Suppressor macrophage (primary cell): ENCODE measurements at regions not wholly inside any gene's neighbourhood (a gene's known extent, or its start where the extent isn't known, plus 50 kb on each side); places are given as distances from the start of the nearest gene placed in this dataset.

Experiments
- DNase-seq, 4 experiments: peaks; one replicate each; pipeline ENCODE4 v3.0.0-alpha.2; 2020 to 2022

GRCh38 chr3:153032891-153033290, 129.1 kb upstream of the RAP2B start:
- DNase-seq: no peak

- DNase-seq: no peak
These were observed 125.2 kb upstream of the RAP2B start for GRCh38 chr3:153036846-153037245.

- no peak for DNase-seq
These were observed 123.7 kb upstream of the RAP2B start for GRCh38 chr3:153038367-153038766.

GRCh38 chr3:153038779-153039178, 123.2 kb upstream of the RAP2B start:
- no peak for DNase-seq

- peak; percentile 10 to 62 (median 44) for DNase-seq
These were observed 120.8 kb upstream of the RAP2B start for GRCh38 chr3:153041181-153041580.

DNA sequence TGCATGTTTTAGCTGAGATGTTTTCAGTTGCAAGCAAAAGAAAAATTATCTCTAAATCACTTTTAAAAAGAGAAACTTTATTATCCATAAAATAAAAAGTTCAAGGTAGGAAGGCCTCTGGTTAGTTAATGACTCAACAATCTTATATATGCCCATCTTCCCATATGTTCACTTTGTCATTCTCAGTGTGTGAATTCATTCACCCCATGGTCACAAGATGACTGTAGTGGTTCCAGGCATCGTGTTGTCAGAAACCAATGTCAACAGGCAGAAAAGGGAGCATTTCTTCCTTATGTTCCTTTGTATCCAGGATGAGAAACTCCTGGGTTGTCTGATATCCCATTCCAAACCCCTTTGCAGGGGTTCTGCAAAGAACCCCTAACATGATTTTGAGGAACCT, 119.9 kb upstream of the RAP2B start:
- DNase-seq: peak in 1 of 4 experiments; percentile 36

- peak in 2 of 4 experiments; percentile 52 to 57 for DNase-seq
These were observed 118.2 kb upstream of the RAP2B start for GRCh38 chr3:153043729-153044328.

- DNase-seq: no peak
These were observed 116.9 kb upstream of the RAP2B start for GRCh38 chr3:153045150-153045549.

- no peak for DNase-seq
These were observed 111.0 kb upstream of the RAP2B start for GRCh38 chr3:153050978-153051377.

- DNase-seq: peak in 3 of 4 experiments; percentile 22 to 60 (median 58)
These were observed 110.5 kb upstream of the RAP2B start for GRCh38 chr3:153051427-153052095.

- peak; percentile 56 to 70 (median 68) for DNase-seq
These were observed 109.9 kb upstream of the RAP2B start for GRCh38 chr3:153052096-153052460.

DNA sequence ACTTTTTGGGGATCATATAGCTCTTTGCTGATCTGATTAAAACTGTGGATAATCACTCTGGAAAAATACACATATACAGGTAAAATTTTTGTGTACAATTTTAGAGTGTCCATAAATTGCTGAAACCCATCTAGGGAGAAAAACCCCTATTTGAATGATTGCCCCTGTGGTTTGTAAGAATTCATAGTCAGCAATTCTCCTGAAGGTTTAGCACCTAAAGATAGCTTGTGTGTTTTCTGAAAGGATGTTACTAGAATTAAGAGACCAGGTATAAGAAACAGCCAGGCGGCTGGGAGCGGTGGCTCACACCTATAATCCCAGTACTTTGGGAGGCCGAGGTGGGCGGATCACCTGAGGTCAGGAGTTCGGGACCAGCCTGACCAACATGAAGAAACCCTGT, 106.8 kb upstream of the RAP2B start:
- DNase-seq: no peak

GRCh38 chr3:153055779-153056178, 106.2 kb upstream of the RAP2B start:
- DNase-seq: no peak

GRCh38 chr3:153058031-153058688, 103.9 kb upstream of the RAP2B start:
- peak; percentile 36 to 72 (median 55) for DNase-seq

DNA sequence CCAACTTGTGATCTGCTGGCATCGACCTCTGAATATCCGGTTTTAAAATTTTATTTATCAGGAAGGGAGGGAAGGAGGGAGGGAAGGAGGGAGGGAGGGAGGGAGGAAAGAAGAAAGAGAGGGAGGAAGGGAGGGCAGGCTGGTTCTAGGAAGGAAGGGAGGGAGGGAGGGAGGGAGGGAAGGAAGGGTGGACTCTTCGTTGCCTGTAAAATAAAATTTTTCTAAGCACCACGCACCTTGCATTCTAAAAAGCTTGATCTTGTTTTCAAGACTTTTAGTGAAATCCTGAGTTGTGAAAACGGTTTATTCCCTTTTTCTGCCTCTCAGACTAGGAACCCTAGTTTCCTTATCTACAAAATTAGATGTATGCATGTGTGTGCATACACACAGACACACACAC, 101.7 kb upstream of the RAP2B start:
- DNase-seq: no peak

DNA sequence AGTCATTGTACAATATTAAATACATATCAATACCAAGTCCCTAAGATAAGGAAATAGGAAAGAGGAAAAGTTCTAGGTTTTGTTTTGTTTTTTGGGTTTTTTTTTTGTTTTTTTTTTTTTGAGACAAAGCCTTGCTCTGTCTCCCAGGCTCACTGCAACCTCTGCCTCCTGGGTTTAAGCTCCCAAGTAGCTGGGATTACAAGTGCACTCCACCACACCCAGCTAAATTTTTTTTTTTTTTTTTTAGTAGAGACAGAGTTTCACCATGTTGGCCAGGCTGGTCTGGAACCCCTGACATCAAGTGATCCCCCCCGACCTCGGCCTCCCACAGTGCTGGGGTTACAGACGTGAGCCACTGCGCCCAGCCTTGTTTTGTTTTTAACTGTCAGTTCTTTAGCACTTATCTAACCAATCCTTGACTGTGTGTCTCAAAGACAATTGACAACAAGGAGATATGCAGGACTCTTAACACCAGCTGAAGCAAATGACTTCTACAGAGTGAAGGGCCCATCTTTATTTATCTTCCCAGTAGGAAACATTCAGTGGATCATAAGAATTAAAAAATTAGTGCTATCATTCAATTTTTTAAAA, 100.0 kb upstream of the RAP2B start:
- DNase-seq: no peak

DNA sequence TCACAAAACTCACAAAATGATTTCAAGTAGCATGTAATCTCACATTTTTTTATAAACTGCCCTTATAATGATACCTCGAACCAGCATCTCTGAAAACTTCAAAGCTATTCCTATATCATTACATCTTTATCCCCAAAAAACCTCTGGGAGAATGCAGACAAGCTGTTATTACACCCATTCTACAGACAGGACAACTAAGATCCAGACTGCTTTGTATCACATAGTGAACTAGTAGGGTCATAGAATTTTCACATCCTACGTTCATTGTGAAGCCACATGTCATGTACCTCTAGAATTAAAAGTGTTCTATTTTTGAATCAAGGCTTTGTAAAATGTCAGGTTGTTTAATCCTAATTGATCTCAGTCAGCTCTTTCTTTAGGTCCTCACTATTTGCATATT, 98.7 kb upstream of the RAP2B start:
- no peak for DNase-seq

- DNase-seq: peak in 2 of 4 experiments; percentile 17 to 23
These were observed 95.0 kb upstream of the RAP2B start for GRCh38 chr3:153066983-153067382.

- DNase-seq: peak; percentile 53 to 91 (median 75)
These were observed 92.2 kb upstream of the RAP2B start for GRCh38 chr3:153069598-153070510.

GRCh38 chr3:153070511-153070868, 91.5 kb upstream of the RAP2B start:
- DNase-seq: no peak

DNA sequence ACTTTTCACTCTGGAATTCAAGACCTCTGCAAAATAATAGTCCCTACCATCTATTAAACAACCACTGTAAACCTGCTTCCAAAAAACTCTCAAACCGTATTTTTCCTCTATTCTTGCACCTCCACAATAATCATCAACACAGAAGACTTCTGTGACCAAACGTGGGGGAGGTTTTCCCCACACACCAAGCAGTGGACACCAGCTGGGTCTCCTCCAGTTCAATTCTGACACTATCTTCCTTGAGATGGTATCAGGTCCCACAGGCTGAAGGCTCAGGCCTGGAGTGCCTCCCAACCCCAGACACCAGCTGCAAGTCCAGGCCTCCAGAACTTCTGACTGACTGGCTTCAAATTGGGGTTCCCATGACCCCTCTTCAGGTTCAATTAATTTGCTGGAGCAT, 89.6 kb upstream of the RAP2B start:
- DNase-seq: no peak

DNA sequence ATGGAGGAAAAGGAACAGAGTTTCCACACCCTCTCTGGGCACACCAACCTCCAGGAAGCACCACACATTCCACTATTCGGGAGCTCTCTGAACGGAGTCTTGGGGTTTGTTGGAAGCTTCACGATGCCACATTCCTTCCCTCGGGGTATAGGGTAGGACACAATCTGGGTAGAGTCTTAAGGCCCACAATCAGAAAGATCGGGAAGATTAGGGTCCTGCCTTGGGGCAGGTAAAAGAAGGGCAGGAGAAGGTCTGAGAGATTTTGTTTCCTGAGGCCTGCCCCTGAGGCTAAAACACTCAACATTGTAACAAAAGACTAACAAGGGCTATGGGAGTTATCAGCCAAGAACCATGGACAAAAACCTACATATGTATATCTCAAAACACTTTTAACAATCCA, 89.2 kb upstream of the RAP2B start:
- no peak for DNase-seq

- DNase-seq: no peak
These were observed 88.4 kb upstream of the RAP2B start for GRCh38 chr3:153073636-153074035.
